ENCODE measurements at regions not wholly inside any gene's neighbourhood (a gene's known extent, or its start where the extent isn't known, plus 50 kb on each side); places are given as distances from the start of the nearest gene placed in this dataset.

DNA sequence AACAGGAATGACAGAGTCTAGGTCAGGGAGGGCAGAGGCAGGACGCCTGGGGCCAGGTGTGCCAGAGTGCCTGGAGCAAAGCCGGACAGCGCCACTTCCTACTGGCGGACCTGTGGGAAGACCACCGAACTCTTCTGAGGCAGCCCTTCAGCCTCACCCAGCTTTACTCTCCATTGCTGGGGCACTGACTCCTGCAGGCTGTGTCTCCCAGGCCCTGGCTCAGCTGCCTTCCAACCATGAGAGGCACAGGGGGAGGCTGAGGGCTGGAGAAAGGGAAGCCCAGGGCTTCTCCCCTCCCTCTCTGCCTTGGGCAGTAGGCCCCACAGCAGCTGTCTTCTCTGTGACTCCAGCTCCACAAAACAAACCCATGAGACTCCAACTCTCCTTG, 139.6 kb upstream of the UNC5B start:
- no peak for DNase-seq

DNA sequence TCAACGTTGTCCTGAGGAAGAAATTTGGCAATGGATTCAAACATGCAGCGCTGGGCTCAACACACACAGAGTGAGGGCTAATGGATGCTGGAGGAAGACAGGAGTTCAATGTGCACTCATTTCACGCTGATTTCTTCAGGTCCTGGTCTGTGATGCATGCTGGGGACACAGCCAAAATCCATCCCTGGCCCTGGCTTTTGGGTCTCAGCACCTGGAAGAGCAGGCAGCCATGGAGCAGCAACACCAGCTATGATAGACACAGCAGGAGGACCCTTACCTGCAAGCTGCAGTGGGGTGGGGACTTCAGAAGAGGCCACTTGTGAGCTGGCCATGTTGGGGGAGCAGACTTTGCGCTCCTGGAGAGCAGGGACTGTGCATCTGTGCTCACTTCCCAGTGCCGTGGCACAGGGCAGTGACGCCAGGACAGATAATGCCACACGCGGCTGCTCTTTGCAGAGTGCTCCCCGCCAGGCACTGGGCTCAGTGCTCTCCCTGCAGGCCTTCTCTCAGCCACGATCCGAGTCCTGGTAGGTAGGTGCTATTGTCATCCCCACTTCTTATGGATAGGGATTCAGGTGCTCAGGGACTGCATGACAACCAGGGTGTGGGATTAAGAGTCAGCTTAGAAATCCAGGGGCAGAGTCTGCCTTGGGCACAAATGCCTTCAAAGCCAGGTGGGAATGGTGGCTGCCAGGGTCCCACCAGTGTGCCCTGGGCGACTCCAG, 138.8 kb upstream of the UNC5B start:
- no peak for DNase-seq

DNA sequence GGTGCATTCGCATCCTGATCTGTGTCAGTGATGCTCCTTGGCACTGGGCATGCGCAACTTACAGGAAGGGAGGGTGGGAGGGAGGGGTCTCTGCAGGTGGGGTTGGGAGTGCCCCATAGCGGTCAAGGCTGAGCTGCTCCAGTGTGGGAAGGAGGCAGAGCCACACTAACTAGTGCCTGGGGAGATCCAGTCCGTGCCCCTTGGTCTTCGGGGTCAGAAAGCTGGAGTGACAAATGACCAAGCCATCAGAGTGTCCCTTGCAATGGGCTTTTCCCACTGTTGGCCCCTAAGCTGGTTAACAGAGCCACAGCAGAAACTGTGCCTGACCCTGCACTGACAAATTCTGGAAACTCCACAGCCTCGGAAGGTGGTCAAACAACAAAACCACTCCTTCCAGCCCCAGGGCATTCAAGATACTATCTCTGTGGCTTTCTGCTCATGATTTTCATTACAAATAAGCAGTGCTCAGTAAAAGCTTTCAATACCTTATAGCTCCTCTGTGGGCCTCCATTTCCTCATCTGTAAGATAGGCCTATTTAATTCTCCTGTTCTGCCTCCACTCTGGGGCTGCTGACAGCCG, 138.1 kb upstream of the UNC5B start:
- DNase-seq, result no peak

DNA sequence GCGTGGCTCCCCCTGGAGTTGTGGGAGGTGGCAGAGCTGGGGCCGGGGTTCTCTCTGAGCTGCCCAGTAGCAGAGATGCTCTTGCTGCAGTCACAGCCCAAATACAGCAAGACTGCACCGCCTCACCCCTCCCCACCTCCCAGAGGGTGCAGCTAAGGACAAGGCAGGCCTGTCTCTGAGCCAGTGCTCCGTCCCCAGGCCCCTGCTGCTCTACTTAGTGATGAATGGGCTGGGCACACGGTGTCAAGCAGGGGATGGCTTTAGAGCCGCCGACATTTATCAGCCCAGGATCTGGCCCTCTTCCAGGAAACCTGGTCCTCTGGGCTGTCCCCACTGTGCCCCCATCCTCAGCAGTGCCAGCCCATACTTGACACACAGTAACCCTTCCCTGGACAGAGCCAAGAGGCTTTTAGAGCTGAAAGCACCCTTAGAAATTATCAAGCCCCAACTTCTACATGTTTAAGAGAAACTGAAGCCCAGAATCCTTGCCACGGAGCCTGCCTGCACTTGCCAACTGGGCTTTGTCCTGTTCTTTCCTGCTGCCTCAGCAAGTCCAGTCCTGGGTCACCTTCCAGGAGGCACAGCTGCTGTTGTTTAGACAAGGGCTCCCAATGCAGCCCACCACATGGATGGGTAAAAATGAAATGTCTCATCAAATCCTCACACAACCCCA, 137.1 kb upstream of the UNC5B start:
- no peak for DNase-seq

DNA sequence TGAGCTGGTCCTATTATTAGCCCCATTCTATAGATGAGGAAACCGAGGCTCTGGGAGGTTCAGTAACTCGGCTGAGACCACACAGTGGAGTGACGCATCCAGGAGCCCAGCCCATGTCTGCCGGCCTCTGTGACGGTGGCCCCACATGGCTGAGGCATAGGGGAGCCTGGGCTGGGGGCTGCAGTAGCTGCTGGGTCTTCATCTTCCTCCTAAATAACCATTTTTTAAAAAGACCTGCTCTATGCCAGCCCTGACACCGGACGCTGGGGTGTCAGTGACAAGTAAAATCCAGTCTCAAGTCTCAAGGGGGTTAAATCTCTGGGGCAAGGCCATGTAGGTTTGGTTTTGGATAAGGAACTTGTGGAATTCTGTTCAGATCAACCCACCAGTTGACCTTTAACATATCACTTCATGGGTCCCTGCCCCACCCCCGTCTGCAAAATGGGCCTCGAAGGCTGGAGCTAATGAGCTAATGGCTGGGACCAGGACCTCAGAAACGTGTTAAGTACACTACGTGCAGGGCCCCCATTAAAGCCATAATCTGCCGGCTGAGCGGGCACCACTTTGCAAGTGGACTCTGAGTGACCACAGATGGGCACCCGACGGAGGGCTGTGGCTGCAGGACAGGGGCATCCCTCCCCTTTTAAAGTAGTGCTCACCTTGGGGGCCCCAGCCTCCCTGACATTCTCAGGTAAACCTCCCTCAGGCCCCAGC, 136.5 kb upstream of the UNC5B start:
- no peak for DNase-seq

DNA sequence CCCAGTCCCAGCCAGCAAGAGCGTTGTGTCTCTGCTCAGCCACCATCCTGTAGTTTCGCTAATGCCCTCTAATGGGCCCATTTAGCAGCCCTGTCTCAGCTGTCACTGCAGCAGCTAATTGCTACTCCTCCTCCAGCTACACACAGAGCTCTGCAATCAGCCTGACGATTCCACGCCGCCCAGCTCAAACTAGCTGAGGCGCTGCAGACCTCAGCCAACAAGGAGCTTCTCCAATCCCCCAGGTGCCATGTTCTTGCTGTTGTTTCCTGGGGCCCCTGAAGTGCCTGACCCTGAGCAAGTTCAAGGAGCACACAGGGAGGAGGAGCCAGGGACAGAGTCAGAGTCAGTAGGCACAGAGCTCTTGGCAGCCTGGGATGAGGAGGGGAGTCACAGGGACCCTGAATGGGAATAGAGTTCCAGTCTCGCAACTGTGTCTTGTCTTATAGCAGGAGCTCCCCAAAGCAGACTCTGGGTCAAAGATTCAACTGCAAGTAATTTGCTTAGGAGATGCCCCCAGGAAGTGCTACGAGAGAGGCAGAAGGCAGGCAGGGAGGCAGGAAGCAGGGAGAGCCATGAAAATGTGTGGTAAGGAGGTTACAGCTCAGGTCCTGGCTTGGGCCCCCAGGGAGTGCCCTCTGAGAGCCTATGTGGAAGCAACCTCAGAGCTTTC, 135.8 kb upstream of the UNC5B start:
- no peak for DNase-seq

DNA sequence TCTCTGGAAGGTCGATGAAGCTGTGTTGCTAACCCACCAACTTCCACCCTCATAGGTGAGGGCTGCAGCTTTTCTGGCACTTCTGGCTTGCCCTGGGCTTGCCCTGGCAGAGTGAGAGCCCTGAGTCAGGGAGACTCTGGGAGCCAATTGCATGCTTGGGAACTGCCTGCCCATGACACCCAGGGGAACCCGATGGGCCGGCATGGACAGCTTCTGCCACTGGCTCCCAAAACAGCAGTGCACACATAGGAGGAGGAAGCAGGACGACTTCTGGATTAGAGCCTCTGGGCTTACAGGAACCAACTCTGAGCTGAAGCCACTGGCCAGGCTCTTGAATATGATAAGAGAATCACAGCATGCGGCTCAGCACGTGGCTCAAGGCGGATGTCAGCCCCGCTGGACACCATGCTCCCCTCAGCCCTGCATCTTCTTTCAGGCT, 135.2 kb upstream of the UNC5B start:
- DNase-seq, result no peak

DNA sequence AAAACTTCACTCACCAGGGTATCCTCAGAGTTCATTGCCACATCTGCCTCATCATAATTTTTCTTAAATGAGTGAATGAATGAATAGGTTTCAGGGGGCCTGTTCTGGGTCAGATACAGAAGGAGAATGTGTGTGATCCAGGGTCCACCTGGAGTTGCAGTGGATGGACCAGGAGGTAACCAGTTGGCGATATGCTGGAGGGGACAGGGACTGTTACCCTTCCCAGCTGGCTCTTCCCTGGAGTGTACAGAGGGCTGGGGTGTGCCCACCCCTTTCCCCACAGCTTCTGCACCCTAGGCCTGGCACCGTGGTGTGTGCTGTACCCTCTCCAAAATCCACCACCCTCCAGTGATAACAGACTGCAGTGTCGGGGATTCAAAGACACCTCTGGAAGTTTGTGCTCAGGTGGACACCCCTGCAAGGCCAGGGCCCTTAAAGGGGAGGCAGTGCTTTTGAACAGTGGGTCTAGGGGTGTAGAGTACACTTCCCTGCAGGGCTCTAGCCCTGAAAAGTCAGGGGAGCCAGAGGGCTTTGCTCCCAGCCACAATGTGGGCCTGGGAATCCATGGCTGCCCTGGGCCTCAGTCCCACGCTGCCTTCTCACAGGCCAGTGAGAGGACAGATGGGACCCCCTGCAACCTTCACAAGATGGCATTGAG, 134.4 kb upstream of the UNC5B start:
- DNase-seq, result no peak

DNA sequence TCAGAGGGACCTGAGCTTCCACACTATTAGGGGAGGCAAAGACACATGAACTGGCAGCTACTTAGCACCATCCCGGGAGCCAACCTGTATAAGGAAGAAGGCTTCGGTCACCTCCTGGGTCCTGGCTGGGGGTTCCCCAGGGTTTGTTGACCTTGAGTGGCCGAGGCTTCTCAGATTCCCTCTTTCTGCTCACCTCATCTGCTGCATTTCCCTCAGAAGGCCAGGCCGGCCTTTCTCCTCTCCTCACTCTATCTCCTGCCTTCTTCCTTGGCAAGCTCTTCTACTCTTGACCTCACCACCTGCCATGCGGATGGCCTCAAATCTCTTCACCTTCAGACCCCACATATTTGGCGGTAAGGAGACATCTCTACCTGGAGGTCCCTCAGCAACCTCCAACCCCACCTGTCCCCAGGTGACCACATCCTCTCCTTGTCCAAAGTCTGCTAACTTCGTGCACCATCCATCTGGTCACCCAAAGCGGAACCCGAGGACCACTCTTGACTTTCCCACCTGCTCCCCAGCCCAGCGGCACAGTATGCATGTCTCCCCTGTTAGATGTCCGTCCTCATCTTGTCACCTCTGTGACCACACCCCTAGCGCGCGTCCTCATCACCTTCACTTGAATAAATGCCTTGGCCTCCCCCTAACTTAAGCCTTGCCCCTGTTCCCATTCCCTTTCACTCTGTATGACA, 133.8 kb upstream of the UNC5B start:
- DNase-seq, result no peak

DNA sequence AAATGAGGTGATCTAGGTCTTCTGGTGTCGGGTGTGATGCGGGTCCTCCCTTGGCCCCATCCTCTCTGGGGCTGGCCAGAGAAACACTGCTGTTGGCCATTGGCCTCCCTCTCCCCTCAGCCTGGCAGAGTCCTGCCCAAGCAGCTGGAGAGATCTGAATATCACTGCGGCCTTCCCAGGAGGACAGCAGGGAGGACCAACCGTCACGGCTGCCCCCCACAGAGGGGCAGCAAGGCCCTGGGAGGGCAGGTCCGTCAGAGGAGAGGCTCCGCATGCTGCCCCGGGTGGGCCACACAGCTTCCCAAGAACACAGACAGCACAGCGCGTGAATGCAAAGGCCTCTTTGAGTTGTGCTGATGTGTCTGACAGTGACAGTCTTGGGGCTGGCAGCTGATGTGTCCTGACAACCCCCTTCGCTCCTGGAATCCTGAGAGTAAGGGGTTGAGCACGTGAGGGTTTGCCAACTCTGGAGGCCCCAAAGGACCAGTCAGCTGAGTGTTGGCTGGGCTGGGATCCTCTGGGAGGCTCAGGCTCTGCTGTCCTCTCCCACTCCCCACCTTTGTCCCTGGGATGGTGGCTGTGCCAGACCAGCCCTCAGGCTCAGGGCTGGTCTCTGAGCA, 132.5 kb upstream of the UNC5B start:
- no peak for DNase-seq

DNA sequence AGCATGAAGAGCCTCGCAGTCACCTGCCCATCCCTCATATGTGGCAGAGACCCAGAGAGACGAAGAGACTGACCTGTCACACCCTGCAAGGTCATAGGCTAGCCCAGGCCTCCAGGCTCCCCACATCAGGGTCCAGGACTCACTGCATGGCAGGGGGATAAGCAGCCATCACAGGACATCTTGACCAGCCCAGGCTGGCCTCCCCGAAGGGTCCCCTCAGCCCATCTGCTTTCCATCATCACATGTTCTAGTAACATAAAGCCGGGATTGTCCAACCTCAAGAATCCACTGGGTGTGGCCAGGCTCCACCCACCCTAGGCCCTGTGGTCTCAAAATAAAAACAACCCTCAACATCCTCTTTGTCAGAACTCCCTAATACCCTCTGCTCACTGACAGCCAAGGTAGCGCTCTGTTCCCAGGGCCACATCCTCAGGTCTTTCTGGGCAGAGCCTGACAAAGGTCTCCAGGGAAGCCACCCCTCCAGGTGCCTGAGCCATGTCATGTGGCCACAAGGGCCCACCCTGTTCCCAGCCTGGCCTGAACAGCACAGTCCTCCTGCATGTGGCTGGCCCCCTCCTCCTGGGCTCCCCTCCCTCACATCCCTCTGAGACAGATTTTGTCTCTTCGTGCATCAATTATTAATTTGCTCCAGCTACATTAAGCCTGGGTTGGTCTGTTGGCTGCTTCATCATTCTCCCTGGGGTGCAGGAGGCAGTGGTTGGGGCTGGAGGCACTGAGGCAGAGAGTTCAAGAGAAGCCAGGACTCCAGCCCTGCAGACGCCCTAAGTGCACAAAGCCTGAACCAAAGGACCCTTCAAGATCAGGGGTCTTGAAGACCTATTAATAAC, 131.8 kb upstream of the UNC5B start:
- DNase-seq, result no peak

DNA sequence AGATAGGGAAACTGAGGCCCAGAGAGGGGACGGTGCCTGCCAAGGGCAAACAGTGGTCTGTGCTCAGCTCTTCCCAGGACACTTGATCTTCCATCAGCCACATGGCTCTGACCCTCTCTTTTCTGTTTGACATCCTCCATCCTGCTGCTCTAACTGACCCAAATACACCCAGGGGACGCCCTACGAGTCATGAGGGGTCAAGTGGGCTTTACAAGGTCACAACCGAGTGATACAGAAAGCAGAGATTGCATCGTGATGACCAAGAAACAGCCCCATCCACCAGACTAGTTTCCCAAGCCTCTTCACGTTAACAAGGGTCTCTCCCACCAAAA, 131.2 kb upstream of the UNC5B start:
- DNase-seq, result no peak

DNA sequence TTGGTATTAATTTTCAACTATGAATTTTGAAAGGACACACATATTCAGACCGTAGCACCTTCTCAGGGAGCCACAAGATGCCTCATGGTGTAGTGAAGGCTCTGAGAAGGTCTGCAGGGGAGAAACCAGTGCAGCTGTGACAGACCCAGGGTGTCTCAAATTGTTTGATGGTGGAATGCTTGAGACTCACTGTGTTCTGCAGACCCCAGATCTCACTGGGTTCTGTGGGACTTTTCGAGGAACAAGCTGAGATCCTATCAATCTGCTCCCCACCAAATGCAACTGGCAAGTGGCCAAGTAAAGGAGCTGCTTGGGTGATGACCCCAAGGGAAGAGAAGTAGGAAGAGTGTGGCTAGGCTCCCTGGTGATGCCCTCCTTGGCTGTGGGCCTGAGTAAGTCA, 130.5 kb upstream of the UNC5B start:
- no peak for DNase-seq

DNA sequence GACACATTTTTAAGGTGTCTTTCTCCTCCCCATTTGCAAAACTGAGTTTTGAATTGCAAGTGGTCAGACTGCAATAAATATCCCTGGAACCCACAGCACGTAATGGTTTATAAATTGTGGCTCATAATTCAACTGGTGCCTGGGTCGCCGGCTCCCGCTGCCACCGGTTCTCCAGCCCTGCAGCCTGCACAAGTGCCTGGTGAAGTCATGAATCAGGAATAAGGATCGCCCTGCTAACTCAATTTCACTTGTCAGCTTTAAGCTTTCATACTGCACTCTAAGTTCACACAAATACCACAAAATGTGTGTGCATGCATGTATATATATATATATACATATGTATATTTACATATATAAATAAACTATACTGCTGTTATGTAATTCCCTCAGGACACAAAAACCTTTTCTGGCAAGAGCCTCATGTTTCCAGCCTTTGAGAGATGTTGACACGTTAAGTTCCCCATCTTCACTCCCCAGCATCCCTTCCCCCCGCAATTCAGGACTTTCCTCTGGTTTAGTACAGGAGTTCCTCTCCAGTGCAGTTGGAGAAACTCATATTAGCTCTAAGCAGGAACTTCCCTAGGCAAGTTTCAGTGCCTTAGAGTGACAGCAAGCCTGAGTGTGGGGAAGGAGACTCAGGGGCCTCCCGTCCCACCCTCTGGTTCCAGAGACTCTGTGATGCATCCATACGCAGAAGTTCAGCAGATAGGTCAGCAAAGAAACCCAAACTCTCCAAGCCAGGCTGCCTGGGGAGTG, 129.2 kb upstream of the UNC5B start:
- DNase-seq, result peak; percentile 92 to 93

DNA sequence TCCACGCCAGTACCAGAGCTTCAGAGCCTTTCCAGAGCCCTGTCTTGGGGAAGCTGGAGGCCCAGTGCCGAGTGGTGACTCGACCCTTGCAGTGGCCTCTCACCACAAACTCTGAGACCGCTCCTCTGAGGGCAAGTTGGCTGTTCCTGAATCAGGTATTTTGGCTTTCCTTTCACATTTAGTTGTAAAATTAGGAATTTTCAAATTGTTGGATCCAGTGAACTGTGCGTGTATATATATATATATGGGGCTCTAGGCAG, 128.7 kb upstream of the UNC5B start:
- no peak for DNase-seq

DNA sequence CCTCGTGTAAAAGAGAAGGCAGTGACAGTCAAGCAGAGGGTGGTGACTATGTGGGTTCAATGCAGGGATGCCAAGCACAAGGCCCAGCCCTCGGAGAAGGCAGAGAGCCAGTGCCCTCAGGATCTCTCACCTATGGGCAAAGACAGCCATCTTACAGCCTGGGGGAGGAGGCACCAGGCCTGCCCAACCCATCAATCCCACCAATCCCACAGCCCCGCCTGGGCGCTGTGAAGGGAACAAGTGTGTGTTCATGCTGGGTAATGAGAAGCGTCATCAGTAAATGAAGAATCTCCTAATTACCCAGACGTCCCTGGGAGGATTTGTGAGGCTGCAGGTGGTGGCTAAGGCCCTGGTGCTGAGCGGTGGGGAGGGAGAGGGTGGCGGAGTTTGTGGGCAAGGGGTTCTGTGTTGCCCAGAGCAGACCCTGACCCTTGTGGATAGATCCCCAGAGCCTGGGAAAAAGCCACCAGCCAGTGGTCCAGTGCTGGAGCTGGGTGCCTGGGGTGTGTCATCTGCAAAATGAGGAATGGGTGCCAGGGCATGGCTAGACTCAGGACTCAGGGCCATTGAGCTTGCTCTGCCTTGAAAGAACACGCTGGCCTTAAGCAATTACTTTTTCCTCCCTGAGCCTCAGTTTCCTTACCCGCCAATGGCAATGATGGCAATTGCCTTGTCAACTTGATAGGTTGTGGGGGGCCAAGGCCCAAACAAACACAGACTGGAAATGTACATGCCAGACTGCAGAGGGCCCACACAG, 128.1 kb upstream of the UNC5B start:
- DNase-seq, result no peak

DNA sequence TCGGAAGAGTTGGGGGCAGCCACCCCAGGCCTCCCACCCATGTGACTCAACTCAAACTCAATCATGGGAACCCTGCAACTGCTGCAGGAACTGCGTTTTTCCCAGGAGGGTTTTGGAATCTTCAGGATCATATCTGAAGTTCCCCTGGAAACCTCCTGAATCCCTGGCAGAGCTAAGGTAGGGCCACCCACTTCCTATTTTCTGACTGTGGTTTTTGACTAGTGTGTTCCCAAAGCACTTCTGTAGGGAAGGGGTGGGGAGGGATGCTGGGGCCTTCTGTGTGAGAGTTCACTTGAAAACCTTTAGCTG, 127.6 kb upstream of the UNC5B start:
- DNase-seq, result no peak

DNA sequence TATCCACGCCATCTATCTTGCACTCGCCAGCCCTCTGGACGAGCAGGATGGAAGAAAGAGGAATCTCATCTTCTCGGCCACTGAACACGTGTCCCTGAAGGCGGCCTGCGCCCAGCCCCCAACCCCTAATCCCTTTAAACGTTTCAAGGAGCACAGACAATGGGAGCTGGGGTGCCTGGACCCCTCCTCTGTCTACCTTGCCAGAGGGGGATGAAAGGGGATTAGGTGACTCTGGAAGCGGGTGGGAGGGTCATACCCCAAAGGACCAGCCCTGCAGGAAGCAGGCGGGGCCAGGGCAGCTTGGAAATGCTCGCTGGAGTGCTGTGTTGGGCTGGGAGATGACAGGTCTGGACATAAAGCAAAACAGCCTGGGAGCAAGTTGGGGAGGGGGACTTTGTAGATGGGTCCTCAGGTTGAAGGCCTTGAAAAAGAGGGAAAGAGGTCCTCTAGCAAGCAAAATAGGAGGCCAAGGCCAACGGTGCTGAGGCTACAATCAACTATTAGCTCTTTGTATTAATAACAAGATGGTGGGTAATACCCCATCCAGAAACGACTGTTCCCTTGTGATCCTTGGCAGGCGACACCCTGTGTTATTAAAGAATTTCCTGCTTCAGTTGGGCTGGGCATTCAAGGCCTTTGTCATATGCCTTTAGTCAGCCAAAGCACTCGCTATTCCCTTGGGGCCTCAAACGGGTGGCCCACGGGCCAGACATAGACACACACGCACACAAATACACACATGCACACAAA, 126.5 kb upstream of the UNC5B start:
- no peak for DNase-seq
